ENCODE measurements at regions not wholly inside any gene's neighbourhood (a gene's known extent, or its start where the extent isn't known, plus 50 kb on each side); places are given as distances from the start of the nearest gene placed in this dataset.

- no peaks in the 10 kb centered on the region for H3K36me3 ChIP-seq (ENCODE audit: control insufficient read depth in 1 of 2, insufficient read depth in 2 of 2, low read length in 2 of 2)
- intact Hi-C loops (cut with micrococcal nuclease): no loop called here
- ChIA-PET CTCF (no interaction called here), POLR2A (no interaction called here), RAD21 (ENCODE audit: low non-redundant PET in 1 of 2, low total read pairs in 2 of 2, uncharacterized antibody in 2 of 2, unreplicated experiment in 2 of 2) (no interaction called here)
- H4K20me1 ChIP-seq (ENCODE audit: insufficient read depth): no peaks in the 10 kb centered on the region
- H2AFZ ChIP-seq (ENCODE audit: low read depth, low read length, poor library complexity, severe bottlenecking): no peak overlapping the region
- H3K4me1 ChIP-seq (ENCODE audit: control insufficient read depth in 1 of 2, insufficient read depth in 2 of 2, low read length in 2 of 2): no peaks in the 10 kb centered on the region
- no peak overlapping the region for H3K4me2 ChIP-seq (ENCODE audit: low read length)
- DNase-seq (ENCODE audit: low read depth, low spot score) (no peak), ATAC-seq (no peak)
- no peaks in the 10 kb centered on the region for H3K9me3 ChIP-seq (ENCODE audit: control insufficient read depth in 1 of 2, insufficient read depth in 1 of 2, low read depth in 1 of 2, low read length in 2 of 2)
- TF ChIP-seq RAD21 (IDR thresholded peaks at IDR 0.05; ENCODE audit: low read depth) (no peak), ZBTB33 (IDR thresholded peaks at IDR 0.05; ENCODE audit: extremely low read depth, insufficient replicate concordance, low read length) (no peak), EGR1 (IDR thresholded peaks at IDR 0.05; ENCODE audit: low read depth) (no peak), ELF1 (IDR thresholded peaks at IDR 0.05; ENCODE audit: borderline replicate concordance, low read depth) (no peak), SP1 (IDR thresholded peaks at IDR 0.05; ENCODE audit: low read depth) (no peak), YY1 (IDR thresholded peaks at IDR 0.05; ENCODE audit: extremely low read depth, insufficient replicate concordance, low read depth, low read length) (no peak), SRF (IDR thresholded peaks at IDR 0.05; ENCODE audit: low read depth) (no peak), CBX3 (IDR thresholded peaks at IDR 0.05; ENCODE audit: low read depth) (no peak), EZH2 (IDR thresholded peaks at IDR 0.05) (no peak), TCF7L2 (IDR thresholded peaks at IDR 0.05; ENCODE audit: borderline replicate concordance, extremely low read depth, insufficient read depth, insufficient read length) (no peak), POLR2A (IDR thresholded peaks at IDR 0.05; ENCODE audit: borderline replicate concordance, extremely low read depth, insufficient read depth, insufficient read length) (no peak), POLR2AphosphoS5 (IDR thresholded peaks at IDR 0.05; ENCODE audit: low read depth, low read length) (no peak), CEBPB (IDR thresholded peaks at IDR 0.05; ENCODE audit: low read depth) (no peak)
- TF ChIP-seq, protein P1, sequence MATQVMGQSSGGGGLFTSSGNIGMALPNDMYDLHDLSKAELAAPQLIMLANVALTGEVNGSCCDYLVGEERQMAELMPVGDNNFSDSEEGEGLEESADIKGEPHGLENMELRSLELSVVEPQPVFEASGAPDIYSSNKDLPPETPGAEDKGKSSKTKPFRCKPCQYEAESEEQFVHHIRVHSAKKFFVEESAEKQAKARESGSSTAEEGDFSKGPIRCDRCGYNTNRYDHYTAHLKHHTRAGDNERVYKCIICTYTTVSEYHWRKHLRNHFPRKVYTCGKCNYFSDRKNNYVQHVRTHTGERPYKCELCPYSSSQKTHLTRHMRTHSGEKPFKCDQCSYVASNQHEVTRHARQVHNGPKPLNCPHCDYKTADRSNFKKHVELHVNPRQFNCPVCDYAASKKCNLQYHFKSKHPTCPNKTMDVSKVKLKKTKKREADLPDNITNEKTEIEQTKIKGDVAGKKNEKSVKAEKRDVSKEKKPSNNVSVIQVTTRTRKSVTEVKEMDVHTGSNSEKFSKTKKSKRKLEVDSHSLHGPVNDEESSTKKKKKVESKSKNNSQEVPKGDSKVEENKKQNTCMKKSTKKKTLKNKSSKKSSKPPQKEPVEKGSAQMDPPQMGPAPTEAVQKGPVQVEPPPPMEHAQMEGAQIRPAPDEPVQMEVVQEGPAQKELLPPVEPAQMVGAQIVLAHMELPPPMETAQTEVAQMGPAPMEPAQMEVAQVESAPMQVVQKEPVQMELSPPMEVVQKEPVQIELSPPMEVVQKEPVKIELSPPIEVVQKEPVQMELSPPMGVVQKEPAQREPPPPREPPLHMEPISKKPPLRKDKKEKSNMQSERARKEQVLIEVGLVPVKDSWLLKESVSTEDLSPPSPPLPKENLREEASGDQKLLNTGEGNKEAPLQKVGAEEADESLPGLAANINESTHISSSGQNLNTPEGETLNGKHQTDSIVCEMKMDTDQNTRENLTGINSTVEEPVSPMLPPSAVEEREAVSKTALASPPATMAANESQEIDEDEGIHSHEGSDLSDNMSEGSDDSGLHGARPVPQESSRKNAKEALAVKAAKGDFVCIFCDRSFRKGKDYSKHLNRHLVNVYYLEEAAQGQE (IDR thresholded peaks at IDR 0.05; ENCODE audit: low read depth): no peak
- TF ChIP-seq, protein P2, sequence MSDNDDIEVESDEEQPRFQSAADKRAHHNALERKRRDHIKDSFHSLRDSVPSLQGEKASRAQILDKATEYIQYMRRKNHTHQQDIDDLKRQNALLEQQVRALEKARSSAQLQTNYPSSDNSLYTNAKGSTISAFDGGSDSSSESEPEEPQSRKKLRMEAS (IDR thresholded peaks at IDR 0.05): no peak
- no peaks in the 10 kb centered on the region for H3K27me3 ChIP-seq (ENCODE audit: insufficient read depth, low read length)
- BruUV-seq (replicated peaks): no TSS peak
- no peak overlapping the region for H3K27ac ChIP-seq (ENCODE audit: low read depth, low read length)
- H3K9me2 ChIP-seq (ENCODE audit: insufficient read depth): no peaks in the 10 kb centered on the region
- no peaks in the 10 kb centered on the region for H3K79me2 ChIP-seq (ENCODE audit: insufficient read depth, low read length)
- H3K4me3 ChIP-seq (replicated peaks in 1 of 2; ENCODE audit: low read depth in 1 of 2, low read length in 2 of 2): no peak overlapping the region
- no peak overlapping the region for H3K9ac ChIP-seq (ENCODE audit: low read length)
Measured at GRCh38 chr2:195501746-195502145, 155.3 kb upstream of the SLC39A10 start.

Measured in HCT116 (cell line).